ENCODE measurements at regions not wholly inside any gene's neighbourhood (a gene's known extent, or its start where the extent isn't known, plus 50 kb on each side); places are given as distances from the start of the nearest gene placed in this dataset.

DNA sequence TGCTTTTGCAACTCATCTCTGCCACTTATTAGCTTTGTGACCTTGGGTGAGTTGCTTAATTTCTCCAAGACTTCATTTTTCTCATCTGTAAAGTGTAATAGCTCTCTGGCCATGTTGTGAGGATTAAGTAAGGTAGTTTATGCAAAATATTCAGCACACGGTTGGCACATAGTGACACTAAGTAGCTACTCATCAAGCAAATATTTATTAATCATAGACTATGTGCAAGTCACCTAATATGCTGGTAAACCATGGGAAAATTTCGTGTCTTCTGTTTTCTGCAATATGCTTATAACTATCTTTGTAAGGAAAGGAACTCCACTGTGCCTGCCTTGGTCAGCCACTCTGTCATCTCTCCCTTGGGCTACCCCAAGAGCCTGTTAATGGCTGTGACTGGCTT lies 50.3 kb upstream of the EGR2 start:
- DNase-seq (ENCODE audit: low spot score), result no peak
- in situ Hi-C loops (cut with MboI; ENCODE audit: low pct_unique_long_range_greater_than_20kb, low sequenced_read_pairs, unreplicated experiment), result no loop called here
- TF ChIP-seq CTCF (IDR thresholded peaks at IDR 0.05; ENCODE audit: extremely low read depth, insufficient read depth, missing control alignments), result no peak
